HK-2 (cell line): ENCODE measurements at regions not wholly inside any gene's neighbourhood (a gene's known extent, or its start where the extent isn't known, plus 50 kb on each side); places are given as distances from the start of the nearest gene placed in this dataset.

Source experiments
- DNase-seq: peaks from one replicate; pipeline ENCODE4 v3.0.0-alpha.2; 2018; ENCODE audit not compliant: unreplicated experiment

DNA sequence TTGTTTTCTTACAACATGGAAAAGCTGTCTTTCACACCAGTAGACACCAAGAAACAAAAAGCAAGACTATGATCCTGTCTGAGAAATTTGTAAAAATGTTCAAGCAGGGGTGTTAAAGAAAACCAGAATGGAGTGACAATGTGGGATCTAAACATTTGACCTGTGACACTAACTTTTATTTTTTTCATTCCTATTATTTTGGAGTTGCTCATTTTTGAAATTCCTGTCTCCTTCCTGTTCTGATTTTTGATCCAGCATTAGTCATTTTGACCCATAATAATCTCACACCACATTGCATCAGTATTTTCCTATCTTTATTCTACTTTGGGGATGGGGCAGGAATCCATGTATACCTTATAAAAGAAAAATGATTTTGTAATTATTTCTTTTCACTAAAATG, 164.2 kb downstream of the DLEU7 start:
- DNase-seq: no peak

GRCh38 chr13:50682002-50682401, 161.5 kb downstream of the DLEU7 start:
- DNase-seq: no peak

GRCh38 chr13:50682966-50683365, 160.5 kb downstream of the DLEU7 start:
- no peak for DNase-seq

- DNase-seq: no peak
Observed at GRCh38 chr13:50684366-50684765, 159.1 kb downstream of the DLEU7 start.

DNA sequence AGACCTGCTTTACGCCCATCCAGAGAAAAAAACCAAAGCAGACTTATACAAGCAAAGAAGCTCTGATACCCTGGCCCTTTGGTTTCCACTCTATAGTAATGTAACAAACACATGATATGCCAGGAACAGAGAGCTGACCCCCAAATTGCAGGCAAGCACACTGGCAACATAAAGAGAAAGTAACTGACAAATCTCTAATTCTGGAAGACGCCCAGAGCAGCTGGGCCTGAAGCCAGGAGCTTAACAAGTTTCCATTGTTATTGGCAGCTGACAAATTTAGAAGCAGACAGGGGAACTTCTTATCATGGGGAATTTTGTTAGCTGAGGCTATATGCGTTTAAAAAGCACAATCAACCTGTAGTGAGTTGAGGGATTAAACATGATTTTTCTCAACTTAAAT, 158.0 kb downstream of the DLEU7 start:
- DNase-seq: no peak

GRCh38 chr13:50685956-50686355, 157.5 kb downstream of the DLEU7 start:
- DNase-seq: no peak

DNA sequence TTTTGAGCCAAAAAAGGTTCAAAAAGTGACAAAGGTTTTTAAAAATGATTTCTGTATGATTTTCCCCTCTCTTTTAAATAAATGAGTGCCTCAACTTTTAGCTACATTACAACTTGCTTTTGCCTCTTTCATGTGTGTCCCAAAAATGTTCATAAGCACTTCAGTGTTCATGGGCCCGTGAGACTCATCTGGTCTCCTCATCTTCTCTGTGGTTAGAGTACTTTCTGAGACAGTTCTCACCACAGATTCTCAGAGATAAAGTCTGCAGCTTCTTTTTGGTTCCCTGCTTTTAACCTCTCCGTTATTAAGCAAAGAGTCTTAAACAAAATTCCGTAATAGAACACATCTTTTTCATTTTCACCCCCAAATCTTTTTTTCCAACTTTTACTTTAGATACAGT, 156.9 kb downstream of the DLEU7 start:
- DNase-seq: no peak

DNA sequence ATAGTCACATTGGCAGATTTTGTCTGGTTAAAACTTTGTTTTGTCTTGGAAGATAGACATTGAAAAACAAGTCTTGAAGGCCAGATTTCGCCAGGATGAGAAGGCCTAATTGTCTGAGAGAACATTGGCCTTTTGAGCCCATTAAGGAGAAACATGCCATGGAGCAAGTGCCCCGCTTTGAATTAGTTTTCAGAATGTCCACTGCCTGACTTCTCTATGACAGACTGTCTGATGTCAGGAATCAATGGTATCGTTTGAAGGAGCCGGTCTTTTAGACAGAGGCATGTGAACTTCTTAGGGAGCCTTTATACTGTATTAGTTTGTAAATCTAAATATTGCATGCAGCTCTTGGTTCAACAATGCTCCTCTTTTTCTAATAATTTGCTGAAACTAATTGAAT, 155.9 kb downstream of the DLEU7 start:
- no peak for DNase-seq

GRCh38 chr13:50690006-50690405, 153.5 kb downstream of the DLEU7 start:
- DNase-seq: no peak

GRCh38 chr13:50691176-50691680, 152.3 kb downstream of the DLEU7 start:
- DNase-seq: no peak

DNA sequence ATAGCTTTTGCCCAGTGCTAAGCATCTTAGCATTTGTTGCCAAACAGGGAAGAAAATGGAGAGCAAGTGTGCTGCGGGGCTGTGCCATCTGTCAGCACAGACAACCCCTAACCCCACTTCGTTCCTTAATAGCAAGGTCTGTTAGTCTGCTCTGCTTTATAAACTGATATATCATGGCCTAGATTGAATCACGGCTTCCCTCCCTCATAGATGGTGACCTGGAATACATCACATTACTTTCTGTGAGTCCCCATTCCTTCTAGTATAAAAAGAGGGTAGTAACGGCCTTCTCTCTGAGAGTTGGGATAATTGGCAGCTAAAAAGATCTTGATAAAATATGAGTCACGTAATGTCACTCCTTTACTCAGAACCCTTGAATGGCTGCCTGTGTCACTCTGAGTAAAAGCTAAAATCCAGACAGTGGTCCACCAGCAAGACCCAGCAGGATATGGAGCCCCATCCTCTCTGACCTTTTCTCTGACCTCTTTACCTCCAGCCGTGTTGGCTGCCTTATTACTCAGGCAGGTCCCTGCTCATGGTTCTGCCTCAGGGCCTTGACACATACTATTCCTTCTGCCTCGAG, 151.7 kb downstream of the DLEU7 start:
- no peak for DNase-seq

GRCh38 chr13:50692396-50692915, 151.0 kb downstream of the DLEU7 start:
- no peak for DNase-seq

DNA sequence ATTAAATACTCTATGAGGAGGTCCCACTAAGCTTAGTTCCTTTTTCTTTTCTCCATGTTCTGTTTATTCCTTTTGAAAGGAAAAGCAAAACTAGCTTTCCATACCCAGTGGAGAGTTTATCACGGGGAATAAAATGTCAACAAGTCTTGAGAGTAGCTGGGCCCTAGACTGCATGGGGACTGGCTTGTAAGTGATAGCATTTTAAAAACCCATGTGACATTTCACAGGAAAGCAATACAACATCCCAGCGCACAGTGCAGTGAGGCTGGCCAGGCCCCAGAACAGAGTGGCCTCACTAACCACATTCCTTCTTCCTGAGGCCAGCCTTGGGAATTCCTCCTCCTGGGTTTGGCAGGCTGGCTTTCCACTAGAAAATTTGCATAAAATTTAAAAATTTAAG, 149.8 kb downstream of the DLEU7 start:
- DNase-seq: no peak

DNA sequence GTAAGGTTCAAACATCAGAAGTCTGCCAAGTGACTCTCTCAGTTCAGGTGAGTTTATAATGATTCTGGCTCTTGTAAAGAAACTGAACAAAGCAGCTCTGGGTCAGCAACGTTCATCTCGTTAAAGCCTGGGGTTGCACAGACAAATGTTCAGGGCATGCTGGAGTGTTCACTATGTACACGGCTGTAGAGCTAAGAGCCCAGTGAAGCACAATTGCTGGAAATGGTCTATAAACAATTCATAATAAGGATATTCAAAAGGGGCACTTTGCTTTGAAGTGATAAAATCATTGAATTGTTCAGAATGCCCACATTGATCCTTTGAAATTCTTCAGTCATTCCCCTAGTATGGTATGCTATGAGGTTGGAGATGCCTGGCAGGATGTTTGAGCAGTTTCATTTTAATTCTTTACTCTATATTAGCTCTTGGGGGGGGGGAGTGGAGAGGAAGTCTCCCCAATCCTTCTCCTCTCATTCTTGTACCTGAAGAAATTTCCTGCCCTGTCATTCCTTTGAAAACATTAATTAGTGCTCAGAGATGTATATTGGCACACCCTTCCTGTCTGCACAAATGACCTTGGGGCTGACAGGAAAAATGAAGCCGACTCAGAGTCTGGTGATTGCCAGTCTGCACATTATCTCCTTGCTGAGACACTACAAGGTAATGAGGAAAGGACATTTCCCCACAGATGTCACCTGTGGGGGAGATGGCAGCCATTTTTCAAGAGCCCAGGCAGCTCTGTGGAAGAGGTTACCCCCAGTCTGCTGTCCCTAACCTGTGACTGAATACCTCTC, 145.5 kb downstream of the DLEU7 start:
- no peak for DNase-seq

DNA sequence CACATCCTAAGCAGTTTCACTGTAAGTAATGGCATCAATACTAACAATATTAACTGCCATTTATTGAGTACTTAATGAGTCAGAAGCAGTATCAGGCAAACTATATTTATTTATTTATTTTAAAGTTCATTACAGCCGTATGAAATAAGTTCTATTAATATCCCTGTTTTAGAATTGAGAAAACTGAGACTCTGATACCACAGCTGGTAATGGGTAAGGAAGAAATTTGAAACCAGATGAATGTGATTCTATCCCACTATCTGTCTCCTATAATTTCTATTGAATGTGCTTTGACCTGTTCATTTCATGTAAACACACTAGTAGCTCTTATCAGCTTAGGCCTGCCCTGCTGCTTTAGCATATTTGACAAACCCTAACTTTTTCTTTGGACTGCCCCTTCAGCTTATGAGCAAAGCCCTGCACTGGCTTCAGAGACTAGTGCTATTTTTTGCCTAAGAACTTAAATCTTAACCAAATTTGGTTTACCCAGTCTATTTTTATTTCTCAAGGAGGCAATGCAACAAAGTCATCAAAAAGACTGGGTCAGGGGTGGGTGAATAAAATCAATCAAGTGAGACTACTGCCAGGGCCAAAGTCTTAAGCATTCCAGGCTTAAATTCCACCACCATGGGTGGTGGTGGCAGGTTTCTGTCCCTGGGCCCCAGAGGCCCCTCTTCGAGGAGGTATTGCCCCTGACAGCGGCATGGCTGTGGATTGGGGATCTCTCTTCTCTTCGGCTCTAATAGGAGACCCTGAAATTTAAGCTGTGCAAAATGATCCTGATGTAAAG, 143.4 kb downstream of the DLEU7 start:
- no peak for DNase-seq

GRCh38 chr13:50700664-50701305, 142.7 kb downstream of the DLEU7 start:
- DNase-seq: no peak

- no peak for DNase-seq
Observed at GRCh38 chr13:50701469-50701868, 142.0 kb downstream of the DLEU7 start.

GRCh38 chr13:50706505-50706904, 137.0 kb downstream of the DLEU7 start:
- no peak for DNase-seq

GRCh38 chr13:50707628-50708027, 135.9 kb downstream of the DLEU7 start:
- DNase-seq: no peak

GRCh38 chr13:50708461-50708860, 135.0 kb downstream of the DLEU7 start:
- no peak for DNase-seq

- DNase-seq: no peak
Observed at GRCh38 chr13:50709058-50709457, 134.4 kb downstream of the DLEU7 start.
